Thyroid gland (tissue), 4 donors: ENCODE measurements at regions not wholly inside any gene's neighbourhood (a gene's known extent, or its start where the extent isn't known, plus 50 kb on each side); places are given as distances from the start of the nearest gene placed in this dataset.
"Not testable (repeated sequence)": the region's sequence is repeated elsewhere in the genome, so short reads cannot be mapped to it uniquely, and the experiment has no call there.

Experiments used
- DNase-seq, 2 donors: peaks; one replicate each; pipeline ENCODE4 v3.0.0-alpha.2; 2019
- H3K27ac ChIP-seq, 3 donors: fragments of 200-600 bp; sonication (generic); 1 replicate in 2 of 3; 2 replicates in 1 of 3; pipeline ENCODE4 v1.5.1; 2016 to 2019; ENCODE audit warnings: mild to moderate bottlenecking in 1 of 3, moderate library complexity in 1 of 3
- H3K27me3 ChIP-seq: fragments of 200-600 bp; sonication (generic); one replicate; pipeline ENCODE4 v1.5.1; 2019
- H3K36me3 ChIP-seq, 2 donors: fragments of 200-600 bp; sonication (generic); one replicate each; pipeline ENCODE4 v1.5.1; 2016 to 2019
- H3K4me1 ChIP-seq, 2 donors: fragments of 200-600 bp; sonication (generic); one replicate each; pipeline ENCODE4 v1.5.1; 2017 to 2019
- H3K4me3 ChIP-seq, 3 donors: fragments of 200-600 bp; sonication (generic); replicated peaks in 1 of 3; 1 replicate in 2 of 3; 2 replicates in 1 of 3; pipeline ENCODE4 v1.5.1; 2016; ENCODE audit warnings: mild to moderate bottlenecking in 1 of 3
- H3K9me3 ChIP-seq: fragments of 200-600 bp; sonication (generic); one replicate; pipeline ENCODE4 v1.5.1; 2017
- CTCF ChIP-seq, 6 experiments: fragments of 200-600 bp in 3 of 6; fragments of 450-650 bp in 3 of 6; sonication (generic) in 3 of 6; IDR thresholded peaks; one replicate each; pipeline ENCODE4 v1.5.1; 2016 to 2019; ENCODE audit warnings: antibody characterized with exemption in 6 of 6, mild to moderate bottlenecking in 2 of 6, inconsistent platforms in 1 of 6, moderate library complexity in 1 of 6
- POLR2A ChIP-seq, 2 donors: fragments of 450-650 bp; IDR thresholded peaks; one replicate each; pipeline ENCODE4 v1.6.1; 2017; ENCODE audit warnings: antibody characterized with exemption in 2 of 2, mild to moderate bottlenecking in 2 of 2, moderate library complexity in 1 of 2
- WGBS, 2 donors: methylation state at CpG; one replicate each; pipeline ENCODE4 v1.1.5; 2017; 5-methylcytosine and 5-hydroxymethylcytosine counted together
- intact Hi-C: fragments of 100-400 bp; cut with DNase I; formaldehyde crosslinking; loops from one replicate; pipeline ENCODE4 v1.15.1; 2023

- Histone ChIP-seq H3K4me3 (no peak overlapping the region), H3K27ac (no peak overlapping the region), H3K27me3 (no peaks in the 10 kb centered on the region), H3K9me3 (no peaks in the 10 kb centered on the region), H3K36me3 (no peaks in the 10 kb centered on the region), H3K4me1 (peaks cover under 1 to 3% of the 10 kb centered on the region in 2 donors)
- DNase-seq: no peak
- intact Hi-C loops: no loop called here
- TF ChIP-seq POLR2A (IDR thresholded peaks at IDR 0.05): no peak
- WGBS, 2 donors: 83 to 86% methylated on average over 8 of the region's 8 CpGs
Observed at GRCh38 chr15:96058103-96058851, 272.2 kb upstream of the NR2F2 start.

- intact Hi-C loops, H3K27ac ChIP-seq: not testable (repeated sequence)
- WGBS, 2 donors: 65 to 83% methylated on average over 1 of the region's 1 CpG
Observed at GRCh38 chr15:96058852-96059103, 271.7 kb upstream of the NR2F2 start.

DNA sequence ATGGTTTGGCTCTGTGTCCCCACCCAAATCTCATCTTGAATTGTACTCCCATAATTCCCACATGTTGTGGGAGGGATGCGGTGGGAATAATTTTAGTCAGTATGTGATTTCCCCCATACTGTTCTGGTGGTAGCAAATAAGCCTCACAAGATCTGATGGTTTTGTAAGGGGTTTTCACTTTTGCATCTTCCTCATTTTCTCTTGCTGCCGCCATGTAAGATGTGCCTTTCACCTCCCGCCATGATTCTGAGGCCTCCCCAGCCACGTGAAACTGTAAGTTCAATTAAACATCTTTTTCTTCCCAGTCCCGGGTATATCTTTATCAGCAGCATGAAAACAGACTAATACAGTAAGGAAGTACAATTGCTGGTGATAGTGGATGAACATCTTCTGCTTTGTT is 269.9 kb upstream of the NR2F2 start:
- H3K27me3 ChIP-seq, DNase-seq, H3K9me3 ChIP-seq, H3K27ac ChIP-seq, intact Hi-C loops, H3K36me3 ChIP-seq, H3K4me3 ChIP-seq, H3K4me1 ChIP-seq: not testable (repeated sequence)
- 97 to 98% methylated on average over 5 of the region's 5 CpGs for WGBS, 2 donors

More at GRCh38 chr15:96058852-96059103, 271.7 kb upstream of the NR2F2 start:
- DNase-seq, H3K4me3 ChIP-seq, H3K9me3 ChIP-seq, H3K27me3 ChIP-seq, H3K4me1 ChIP-seq, H3K36me3 ChIP-seq: not testable (repeated sequence)

DNA sequence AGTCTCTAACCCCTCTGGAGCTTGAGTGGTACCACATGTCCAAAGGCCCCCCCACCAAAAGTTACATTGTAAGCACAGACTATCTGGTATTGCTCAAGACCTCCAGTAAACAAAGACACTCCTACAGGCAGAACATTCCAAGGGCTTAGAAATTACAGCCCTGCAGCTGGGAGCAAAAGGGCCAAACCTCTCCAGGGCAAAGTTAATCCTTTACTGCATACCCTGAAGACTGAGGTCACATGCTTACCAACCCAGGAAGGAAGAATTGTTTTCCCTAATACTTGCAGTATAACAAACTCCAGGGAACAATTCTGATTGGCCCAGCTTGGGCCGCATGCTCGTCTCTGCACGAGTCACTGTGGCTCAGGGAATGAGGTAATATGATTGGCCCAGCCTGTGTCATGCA is 266.1 kb upstream of the NR2F2 start:
- no peak for TF ChIP-seq CTCF (IDR thresholded peaks at IDR 0.05)
- 91 to 92% methylated on average over 3 of the region's 3 CpGs for WGBS, 2 donors
- Histone ChIP-seq H3K36me3 (no peaks in the 10 kb centered on the region), H3K27ac (no peak overlapping the region), H3K4me1 (no peaks in the 10 kb centered on the region), H3K27me3 (no peaks in the 10 kb centered on the region), H3K4me3 (no peak overlapping the region), H3K9me3 (no peaks in the 10 kb centered on the region)
- intact Hi-C loops: no loop called here
- DNase-seq: no peak

- Histone ChIP-seq H3K27me3 (no peaks in the 10 kb centered on the region), H3K4me3 (no peak overlapping the region), H3K4me1 (no peaks in the 10 kb centered on the region), H3K27ac (no peak overlapping the region), H3K36me3 (no peaks in the 10 kb centered on the region), H3K9me3 (no peaks in the 10 kb centered on the region)
- no peak for DNase-seq
- intact Hi-C loops: no loop called here
- 84 to 86% methylated on average over 4 of the region's 4 CpGs for WGBS, 2 donors
- no peak for TF ChIP-seq CTCF (IDR thresholded peaks at IDR 0.05)
- no peak for TF ChIP-seq POLR2A (IDR thresholded peaks at IDR 0.05)
Observed at GRCh38 chr15:96066126-96066525, 264.4 kb upstream of the NR2F2 start.

- H3K4me1 ChIP-seq: no peaks in the 10 kb centered on the region
- intact Hi-C loops: no loop called here
- H3K27ac ChIP-seq: no peak overlapping the region
- no peaks in the 10 kb centered on the region for H3K27me3 ChIP-seq
- TF ChIP-seq POLR2A (IDR thresholded peaks at IDR 0.05) (no peak), CTCF (IDR thresholded peaks at IDR 0.05) (no peak)
- H3K36me3 ChIP-seq: no peaks in the 10 kb centered on the region
- WGBS, 2 donors: 78 to 82% methylated on average over 8 of the region's 8 CpGs
- no peaks in the 10 kb centered on the region for H3K9me3 ChIP-seq
- no peak overlapping the region for H3K4me3 ChIP-seq
- DNase-seq: no peak
Observed at GRCh38 chr15:96066852-96067495, 263.5 kb upstream of the NR2F2 start.
